ENCODE measurements at regions not wholly inside any gene's neighbourhood (a gene's known extent, or its start where the extent isn't known, plus 50 kb on each side); places are given as distances from the start of the nearest gene placed in this dataset.
"Not testable (repeated sequence)": the region's sequence is repeated elsewhere in the genome, so short reads cannot be mapped to it uniquely, and the experiment has no call there.

DNA sequence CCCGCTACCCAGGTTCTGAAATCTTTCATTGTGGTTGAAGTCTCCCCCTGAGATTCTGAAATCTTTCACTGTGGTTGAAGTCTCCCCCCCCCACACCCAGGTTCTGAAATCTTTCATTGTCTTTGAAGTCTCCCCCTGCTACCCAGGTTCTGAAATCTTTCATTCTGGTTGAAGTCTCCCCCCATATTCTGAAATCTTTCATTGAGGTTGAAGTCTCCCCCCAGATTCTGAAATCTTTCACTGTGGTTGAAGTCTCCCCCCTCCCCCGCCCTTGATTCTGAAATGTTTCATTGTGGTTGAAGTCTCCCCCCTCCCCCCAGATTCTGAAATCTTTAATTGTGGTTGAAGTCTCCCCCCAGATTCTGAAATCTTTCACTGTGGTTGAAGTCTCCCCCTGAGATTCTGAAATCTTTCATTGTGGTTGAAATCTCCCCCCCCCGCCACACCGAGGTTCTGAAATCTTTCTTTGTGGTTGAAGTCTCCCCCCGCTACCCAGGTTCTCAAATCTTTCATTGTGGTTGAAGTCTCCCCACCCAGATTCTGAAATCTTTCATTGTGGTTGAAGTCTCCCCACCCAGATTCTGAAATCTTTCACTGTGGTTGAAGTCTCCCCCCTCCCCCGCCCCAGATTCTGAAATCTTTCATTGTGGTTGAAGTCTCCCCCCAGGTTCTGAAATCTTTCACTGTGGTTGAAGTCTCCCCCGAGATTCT is 915.2 kb downstream of the BRD1 start:
- DNase-seq, result not testable (repeated sequence)

DNA sequence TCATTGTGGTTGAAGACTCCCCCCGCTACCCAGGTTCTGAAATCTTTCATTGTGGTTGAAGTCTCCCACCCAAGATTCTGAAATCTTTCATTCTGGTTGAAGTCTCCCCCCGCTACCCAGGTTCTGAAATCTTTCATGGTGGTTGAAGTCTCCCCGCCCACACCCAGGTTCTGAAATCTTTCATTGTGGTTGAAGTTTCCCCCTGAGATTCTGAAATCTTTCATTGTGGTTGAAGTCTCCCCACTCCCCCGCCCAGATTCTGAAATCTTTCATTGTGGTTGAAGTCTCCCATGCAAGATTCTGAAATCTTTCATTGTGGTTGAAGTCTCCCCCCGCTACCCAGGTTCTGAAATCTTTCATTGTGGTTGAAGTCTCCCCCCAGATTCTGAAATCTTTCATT is 916.0 kb downstream of the BRD1 start:
- not testable (repeated sequence) for DNase-seq

DNA sequence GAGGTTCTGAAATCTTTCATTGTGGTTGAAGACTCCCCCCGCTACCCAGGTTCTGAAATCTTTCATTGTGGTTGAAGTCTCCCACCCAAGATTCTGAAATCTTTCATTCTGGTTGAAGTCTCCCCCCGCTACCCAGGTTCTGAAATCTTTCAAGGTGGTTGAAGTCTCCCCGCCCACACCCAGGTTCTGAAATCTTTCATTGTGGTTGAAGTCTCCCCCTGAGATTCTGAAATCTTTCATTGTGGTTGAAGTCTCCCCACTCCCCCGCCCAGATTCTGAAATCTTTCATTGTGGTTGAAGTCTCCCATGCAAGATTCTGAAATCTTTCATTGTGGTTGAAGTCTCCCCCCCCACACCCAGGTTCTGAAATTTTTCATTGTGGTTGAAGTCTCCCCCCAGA is 916.6 kb downstream of the BRD1 start:
- not testable (repeated sequence) for DNase-seq

DNA sequence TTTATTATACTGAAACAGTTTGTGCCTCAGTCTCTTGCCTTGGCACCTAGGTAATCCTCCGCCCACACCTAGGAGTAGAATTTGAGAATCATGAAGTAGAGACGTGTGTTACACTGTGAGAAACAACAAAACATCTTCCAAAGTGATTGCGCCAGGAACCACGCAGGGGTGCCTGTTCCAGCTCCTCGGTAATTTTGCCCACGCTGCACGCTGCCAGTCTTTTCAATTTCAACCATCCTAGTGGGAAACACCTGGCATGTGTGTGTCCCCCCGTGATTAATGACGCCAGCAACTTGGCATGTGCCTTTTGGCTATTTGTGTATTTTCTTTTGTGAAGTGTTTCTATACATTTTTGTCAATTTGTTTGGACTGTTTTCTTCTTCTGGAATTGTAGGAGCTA is 919.1 kb downstream of the BRD1 start:
- DNase-seq, result no peak

DNA sequence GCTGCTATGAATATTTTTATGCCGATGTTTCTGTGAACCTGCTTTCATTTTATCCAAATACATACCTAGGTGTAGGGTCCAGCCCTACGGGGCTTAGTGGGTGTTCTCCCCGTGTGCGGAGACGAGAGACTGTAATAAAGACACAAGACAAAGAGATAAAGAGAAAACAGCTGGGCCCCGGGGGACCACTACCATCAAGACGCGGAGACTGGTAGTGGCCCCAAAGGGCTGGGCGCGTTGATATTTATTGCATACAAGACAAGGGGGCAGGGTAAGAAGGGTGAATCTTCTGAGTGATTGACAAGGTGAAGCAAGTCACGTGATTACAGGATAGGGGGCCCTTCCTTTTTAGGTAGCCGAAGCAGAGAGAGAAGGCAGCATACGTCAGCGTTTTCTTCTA is 920.1 kb downstream of the BRD1 start:
- no peak for DNase-seq

DNA sequence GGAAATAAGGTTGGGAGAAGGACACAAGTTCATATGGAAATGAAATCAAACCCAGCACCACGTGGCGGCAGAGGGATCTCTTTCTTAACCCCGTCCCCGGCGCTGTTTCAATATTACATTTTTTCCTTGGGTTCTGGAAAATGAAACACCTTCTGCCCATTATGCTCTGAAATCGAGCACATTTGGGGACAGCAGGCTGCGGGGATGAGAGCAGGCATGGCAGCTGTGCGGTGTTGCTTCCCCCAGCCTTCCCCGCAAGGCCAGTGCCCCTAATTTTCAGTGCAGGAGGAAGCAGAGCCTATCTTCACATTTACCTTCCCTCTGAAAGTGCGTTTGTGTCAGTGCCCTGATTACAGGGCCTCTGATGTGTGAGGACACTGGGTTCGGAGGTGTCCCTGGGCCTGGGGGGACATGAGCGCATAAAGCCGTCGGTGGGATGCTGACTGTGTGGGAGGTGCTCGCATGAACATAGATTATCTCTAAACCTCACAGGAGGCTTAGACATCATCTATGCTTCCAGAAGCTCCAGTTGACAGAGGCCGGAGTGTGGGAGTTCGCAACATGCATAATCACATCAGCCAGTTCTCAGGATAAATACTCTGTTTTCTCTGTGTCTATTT is 921.3 kb downstream of the BRD1 start:
- no peak for DNase-seq

DNA sequence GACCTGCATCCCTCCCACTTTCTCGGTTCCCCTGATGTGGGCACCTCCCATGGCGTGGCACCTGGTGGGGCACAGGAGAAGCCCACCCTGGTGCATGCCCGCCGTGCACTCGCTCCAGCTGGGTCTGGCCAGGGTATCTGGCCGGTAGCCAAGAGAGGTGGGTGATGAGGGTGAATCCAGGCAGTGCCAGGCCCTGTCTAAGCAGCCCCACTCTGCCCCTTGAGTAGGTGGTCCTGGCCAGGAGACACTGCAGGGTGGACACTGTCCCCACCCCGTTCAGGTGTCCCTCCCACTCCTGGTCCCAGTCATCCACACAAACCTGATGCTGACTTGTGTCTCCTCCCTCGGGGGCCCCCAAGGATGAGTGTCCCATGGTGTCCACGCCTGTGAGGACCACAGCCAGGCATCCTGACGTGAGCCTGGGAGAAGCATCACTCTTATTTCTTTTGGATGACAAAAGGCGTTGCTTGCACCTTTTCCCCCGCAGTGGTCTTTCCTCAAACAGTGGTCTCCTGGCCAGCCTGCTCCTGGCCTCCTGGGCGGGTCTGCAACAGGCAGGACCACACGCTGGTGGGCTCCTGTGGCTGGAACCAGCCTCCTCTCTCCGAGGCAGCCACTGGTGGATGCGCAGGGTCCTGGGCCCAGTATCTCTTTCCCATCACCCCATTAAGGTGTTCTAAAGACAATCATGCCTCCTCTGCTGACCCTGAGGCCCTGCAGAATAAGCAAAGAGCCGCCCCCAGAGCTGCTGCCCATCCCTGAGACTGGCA is 922.3 kb downstream of the BRD1 start:
- DNase-seq, result no peak

DNA sequence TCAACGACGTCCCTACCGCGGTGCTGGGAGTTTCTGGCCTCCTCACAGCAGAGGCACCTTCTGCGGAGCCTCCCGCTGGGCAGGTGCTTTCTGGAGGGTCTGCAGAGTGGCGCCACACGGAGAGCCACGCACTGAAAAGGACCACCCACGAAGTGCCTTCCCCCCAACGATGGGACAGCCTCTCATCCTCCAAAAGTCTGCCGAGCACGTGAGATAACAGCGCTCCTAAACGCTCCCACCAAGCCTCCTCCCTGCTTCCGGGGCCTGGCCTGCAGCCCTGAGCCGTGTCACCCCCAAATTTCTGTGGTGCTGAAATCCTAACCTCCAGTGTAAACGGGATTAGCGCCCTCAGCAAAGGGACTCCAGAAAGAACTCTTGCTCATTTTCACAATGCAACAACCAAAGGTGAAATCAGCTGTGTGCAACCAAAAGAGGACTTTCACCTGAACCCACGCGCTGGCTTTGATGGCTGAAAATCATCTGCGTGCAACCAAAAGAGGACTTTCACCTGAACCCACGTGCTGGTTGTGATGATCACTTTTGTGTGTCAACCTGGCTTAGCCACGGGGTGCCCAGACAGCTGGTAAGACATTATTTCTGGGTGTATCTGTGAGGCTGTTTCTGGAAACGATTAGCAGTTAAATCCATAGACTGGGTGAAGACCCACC is 924.6 kb downstream of the BRD1 start:
- no peak for DNase-seq

DNA sequence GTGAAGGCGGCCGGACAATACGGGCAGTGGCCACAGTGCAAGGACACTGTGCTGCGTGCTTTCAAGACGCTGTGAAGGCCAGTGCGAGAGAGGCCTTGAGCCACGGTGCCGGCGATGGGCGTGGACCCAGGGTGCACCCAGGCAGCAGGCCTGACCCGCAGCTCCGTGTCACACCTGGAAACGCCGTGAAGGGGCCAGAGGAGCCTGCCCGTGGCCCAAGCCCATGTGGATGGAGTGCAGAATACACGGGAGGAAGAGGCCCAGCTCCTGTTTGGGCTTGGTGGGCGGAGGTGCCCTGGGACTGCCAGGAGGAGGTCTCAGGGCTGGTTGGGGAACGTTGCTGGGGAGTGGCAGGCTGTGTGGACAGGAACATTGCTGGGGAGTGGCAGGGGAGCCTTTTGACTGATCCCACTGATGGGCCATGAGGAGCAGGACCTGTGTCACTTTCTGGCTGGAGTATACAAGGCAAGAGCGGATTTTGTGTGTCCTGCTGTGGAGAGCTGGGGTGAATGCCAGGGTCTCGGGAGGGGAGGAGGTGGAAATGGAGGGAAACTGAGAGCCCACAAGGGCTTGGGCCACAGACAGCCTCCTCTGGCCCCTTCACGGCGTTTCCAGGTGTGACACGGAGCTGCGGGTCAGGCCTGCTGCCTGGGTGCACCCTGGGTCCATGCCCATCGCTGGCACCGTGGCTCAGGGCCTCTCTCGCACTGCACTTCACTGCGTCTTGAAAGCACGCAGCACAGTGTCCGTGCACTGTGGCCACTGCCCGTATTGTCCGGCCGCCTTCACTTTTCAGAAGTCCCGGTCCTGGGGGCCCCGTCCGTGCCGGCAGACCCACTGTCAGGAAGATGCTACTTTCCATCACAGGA is 925.4 kb downstream of the BRD1 start:
- DNase-seq, result no peak

DNA sequence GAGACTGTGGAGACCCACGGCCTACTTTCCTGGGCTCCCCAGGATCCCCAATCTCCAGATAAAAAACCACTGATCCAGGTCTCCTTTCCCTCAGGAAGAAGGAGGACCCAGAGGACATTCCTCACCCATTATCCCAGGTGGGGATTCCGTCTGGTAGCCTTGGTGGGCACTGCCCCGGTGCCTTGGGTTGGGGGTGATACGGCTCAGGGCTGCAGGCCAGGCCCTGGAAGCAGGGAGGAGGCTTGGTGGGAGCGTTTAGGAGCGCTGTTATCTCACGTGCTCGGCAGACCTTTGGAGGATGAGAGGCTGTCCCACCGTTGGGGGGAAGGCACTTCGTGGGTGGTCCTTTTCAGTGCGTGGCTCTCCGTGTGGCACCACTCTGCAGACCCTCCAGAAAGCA is 926.3 kb downstream of the BRD1 start:
- no peak for DNase-seq

DNA sequence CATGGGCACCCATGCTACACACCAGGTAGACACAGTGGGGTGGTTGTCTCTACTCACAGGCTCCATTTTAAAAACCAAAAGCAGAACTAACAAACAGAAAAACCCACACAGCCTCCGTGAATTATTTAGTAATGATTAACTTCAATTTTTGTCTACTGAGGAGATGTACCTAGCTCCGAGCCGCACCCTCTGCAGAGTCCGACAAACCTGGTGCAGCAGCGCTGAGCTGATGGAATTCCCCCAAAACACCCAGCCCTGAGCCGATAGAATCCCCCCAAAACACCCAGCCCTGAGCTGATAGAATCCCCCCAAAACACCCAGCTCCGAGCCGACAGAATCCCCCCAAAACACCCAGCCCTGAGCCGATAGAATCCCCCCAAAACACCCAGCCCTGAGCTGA is 927.0 kb downstream of the BRD1 start:
- no peak for DNase-seq

DNA sequence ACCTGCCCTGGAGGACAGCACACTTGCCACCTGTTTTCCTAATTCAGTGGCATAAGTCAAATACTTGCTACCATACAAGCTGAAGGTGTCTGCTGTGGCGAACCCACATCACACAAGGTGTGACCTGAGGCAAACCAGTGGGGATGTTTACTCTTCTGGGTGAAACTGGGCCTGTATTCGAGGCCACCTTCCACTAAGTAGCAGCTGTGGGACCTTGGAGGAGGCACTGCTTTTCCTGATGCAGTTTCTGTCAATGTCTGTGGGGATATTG is 927.4 kb downstream of the BRD1 start:
- DNase-seq, result no peak

DNA sequence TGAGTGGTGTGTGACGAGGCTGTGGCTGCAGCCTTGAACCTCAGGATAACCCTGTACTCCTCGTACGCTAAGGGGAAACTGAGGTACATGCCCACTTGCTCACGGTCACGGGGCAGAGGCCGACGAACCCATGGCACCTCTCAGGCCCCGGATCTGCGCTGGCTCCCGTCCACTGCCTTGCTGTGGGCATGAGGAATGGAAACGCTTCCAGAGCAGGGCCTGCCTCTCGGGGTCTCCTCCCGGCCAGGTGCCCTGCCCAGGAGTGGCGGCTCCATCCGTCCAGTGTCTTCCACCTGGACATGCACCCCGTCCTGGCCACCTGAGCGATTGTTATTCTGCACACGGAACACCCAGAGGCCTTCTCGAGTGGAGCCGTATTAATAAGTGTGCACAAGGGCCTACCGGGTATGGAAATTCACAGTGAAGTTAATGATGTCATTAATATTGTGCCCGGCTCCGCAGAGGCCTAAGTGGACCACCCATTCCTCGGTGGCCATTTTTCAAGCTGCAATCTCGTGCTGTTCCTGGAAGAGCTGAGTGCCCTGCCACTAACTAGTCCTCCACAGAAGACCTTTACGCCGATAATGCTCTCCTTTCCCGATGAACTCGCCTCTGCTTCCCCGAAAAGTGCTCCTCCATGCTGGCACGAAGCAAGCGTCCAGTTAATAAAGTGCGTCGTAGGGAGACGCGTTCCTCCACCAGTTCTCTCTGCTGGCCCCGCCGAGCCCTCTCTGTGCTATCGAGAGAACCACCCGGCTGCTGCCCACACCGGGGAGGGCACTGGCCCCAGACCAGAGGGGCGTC is 927.9 kb downstream of the BRD1 start:
- DNase-seq, result no peak

DNA sequence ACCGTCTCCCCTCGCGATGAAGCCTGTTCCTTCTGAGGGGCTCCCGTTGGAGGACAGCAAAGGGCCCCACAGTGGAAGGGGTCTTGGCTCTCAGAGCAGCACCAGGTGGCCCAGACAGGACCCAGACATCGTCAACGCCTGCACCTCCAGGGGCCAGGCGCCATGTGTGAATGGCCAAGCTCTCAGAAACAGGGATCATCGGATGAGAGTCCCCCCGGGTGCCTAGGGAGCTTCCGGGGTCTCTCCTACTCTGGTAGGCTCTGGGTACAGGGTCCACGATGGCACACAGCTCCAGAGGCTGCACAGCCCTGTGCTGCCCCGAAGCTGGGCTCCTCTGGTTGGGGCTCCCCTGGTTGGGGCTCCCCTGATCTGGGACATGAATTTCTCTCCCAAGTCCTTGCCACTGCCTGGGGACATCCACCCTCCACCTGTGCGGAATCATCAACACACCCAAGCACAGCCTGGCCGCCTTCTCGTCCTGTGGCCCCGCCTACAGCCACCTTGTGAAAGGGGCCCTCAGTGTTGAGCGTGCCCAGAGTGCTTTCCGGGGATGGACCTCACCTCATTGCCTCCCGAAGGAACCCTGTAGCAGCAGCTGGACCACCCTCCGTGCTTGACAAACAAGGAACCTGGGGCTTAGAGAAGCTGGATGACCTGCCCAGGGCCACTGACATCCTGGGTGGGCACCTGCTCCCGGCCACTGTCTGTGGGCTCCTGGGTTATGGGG is 929.0 kb downstream of the BRD1 start:
- no peak for DNase-seq

DNA sequence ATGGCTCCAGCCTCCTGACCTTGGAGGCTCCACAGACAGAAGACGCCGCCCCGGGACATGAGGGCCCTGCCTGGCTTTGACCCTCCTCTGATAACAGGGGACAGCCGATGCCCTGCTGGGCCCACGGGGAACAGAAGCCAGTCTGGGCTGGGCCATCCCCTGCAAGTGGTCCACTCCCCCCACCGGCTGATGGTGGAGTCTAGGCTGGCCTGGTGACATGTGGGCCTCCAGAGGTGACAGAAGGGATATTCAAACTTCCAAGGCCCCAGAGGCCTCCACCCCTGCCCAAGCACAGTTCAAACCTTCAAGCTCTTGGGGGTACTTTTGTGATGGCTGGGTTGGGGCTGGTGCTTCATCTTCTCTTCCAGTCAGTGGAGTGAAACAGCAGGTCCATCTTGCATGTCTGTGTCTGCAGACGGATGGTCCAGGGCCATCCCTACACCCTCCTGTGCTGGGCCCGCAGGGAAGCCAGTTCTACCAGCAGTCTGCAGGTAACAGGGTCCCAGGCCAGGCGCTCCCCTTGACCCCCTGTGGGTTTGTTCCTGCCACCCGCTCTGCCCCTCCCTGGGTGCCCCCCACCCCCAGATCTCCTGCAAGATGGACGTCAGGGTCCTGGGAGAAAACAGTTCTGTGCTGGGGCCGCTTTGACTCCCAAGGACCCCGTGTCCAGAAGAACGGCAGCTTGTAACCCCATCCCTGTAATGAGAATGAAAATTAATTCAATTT is 929.9 kb downstream of the BRD1 start:
- no peak for DNase-seq

DNA sequence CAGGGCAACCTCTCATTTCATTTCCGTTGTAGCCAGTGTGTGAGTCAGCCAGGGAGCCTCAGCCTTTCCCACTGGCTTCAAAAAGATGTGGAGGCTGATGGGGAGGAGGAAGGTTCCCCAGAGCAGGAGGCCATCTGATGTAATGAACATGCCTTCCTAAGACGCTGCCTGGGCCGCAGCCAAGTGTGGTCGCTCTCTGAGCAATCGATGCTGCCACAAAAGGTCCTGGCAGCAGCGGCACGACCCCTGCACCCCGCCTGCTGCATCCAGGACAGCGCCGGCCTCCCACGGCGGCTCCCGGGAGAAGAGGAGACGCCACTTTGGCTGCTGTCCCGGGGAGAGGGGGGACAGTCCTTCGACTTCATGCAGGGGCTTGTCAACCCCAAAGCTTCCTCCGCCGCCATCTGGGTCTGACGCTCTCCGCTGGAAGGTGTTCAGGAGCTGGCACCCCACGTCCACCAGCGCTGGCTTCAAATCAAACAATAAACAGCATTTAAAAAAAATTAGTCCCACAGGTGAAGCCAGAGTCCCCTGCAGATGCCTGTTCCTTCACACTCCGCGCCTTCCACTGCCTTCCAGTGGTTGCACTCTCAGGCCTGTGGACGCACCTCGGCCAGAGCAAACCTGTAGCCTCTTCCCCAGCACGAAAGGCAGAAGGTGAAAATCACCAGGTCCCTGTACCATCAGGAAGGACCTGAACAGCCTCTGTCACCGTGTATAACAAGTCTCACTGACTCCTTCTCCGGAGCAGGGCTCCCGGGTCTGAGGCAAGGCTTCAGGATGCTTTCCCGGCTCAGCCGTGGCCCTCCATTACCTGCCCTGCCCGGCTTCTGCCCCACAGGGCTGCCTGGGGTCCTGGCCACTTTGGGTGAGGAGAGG is 930.7 kb downstream of the BRD1 start:
- no peak for DNase-seq

DNA sequence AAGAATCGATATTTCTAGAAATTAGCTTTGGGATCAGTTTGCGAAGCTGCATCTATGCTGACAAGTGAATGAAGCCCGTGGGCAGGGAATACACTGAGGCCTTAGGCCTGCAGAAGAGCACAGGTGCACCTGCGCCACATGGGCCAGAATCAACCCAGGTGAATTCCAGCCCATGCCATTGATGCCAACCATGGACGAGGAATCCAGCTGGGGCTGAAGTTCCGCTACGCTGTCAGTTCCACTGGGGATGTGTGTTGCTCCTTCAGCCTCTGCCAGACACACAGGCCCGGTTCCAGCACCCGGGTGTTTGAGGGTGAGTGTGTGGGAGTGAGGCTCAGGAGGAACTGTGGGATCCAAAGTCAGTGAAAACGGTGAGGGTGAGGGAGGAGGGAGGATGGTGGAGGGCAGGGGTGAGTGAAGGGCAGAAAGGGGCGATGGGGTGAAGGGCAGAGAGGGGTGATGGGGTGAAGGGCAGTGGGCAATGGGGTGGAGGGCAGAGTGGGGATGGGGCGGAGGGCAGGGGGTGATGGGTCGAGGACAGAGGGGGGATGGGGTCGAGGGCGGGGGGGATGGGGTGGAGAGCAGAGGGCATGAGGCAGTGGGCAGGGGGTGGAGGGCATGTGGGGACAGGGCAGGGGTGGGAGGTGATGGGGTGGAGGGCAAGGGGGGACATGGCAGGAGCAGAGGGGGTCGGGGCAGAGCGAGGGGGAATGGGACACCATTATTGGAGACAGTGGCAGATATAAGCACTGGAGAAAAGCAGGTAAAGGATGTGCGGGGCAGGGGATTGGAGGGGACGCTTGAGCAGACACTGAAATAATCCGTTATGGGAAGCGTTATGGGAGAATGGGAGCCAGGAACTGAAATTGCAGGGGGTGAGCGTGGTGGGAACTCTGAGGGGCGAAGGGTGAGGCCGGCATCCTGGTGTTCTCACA is 931.6 kb downstream of the BRD1 start:
- no peak for DNase-seq

DNA sequence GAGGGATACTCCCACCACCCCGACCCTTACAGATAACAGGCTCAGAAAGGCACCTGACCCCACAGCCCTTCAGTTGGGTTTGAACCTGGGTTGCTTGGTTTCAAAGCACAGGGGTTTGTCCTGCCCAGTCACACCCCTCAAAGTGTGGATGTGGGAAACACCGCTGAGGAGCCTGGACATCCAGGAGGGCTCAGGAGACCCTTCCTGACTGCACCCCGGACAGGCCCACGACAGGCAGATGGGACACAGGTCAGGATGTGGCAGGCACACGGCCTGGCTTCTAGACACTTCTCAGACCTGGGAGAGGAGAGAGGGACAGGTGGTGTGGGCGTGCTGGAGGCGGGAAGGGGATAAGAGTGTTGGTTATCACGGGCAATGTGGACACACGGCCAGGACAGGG is 932.3 kb downstream of the BRD1 start:
- no peak for DNase-seq
